Hepatocyte (in vitro differentiated cells): ENCODE measurements at regions not wholly inside any gene's neighbourhood (a gene's known extent, or its start where the extent isn't known, plus 50 kb on each side); places are given as distances from the start of the nearest gene placed in this dataset.

Experiments
- CTCF ChIP-seq: fragments of 200-600 bp; sonication (generic); IDR thresholded peaks from 2 replicates; pipeline ENCODE4 v1.5.1; 2016; ENCODE audit warnings: antibody characterized with exemption, mild to moderate bottlenecking; ENCODE audit not compliant: poor library complexity
- EZH2 ChIP-seq: fragments of 200-600 bp; sonication (generic); IDR thresholded peaks from 2 replicates; pipeline ENCODE4 v1.6.1; 2016; ENCODE audit warnings: antibody characterized with exemption, mild to moderate bottlenecking, borderline replicate concordance
- EZH2phosphoT487 ChIP-seq: fragments of 200-600 bp; sonication (generic); IDR thresholded peaks from one replicate; pipeline ENCODE4 v1.6.1; 2018; ENCODE audit warnings: antibody characterized with exemption, mild to moderate bottlenecking, low read depth, moderate library complexity; ENCODE audit not compliant: unreplicated experiment, severe bottlenecking

DNA sequence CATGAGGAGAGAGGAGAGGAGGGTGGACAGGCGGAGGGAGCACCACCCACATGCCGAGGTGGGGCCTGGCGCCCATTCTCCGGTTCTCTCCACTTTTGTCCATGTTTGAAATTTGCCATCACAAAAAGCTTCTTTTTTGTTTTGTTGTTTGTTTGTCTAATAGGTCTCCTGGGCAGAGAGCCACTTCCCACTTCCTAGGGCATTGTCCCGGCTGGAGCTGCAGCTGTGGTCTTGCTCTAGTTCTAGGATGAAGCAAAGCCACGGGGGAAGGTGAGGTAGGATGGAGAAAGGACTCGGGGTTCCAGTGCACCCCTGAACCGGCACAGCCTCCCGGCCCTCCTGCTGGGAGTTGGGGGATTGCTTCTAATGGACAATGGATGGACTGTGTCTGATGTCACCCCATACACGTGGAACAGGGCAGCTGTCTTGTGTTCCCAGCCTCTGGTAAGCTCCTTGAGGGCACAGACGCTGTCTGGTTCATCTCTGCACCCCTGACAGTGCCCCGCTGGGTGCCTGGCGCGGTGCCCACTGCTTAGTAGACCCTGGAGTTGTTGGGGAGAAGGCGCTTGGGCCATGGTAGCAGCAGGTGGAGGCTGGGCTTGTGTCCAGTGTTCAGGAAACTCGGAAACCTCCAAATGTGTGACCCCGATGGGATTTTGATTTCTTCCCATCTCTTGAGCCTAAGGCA is 278.4 kb downstream of the NDUFA10 start:
- TF ChIP-seq CTCF (no peak), EZH2 (no peak), EZH2phosphoT487 (no peak)
